Progenitor cell of endocrine pancreas (in vitro differentiated cells): ENCODE measurements at regions not wholly inside any gene's neighbourhood (a gene's known extent, or its start where the extent isn't known, plus 50 kb on each side); places are given as distances from the start of the nearest gene placed in this dataset.

Experiments used
- DNase-seq: peaks from one replicate; pipeline ENCODE4 v3.0.0; 2021; ENCODE audit warnings: low spot score; ENCODE audit not compliant: unreplicated experiment
- H3K27ac Mint-ChIP-seq: 2 replicates; pipeline ENCODE4 v1.8.0; 2021; ENCODE audit warnings: mild to moderate bottlenecking, moderate library complexity, mixed read lengths
- H3K27me3 Mint-ChIP-seq: 2 replicates; pipeline ENCODE4 v1.8.0; 2021; ENCODE audit warnings: mixed read lengths
- H3K36me3 Mint-ChIP-seq: 2 replicates; pipeline ENCODE4 v1.8.0; 2022; ENCODE audit warnings: mixed read lengths; ENCODE audit not compliant: insufficient read depth
- H3K4me1 Mint-ChIP-seq: 2 replicates; pipeline ENCODE4 v1.8.0; 2021; ENCODE audit warnings: low read depth, mixed read lengths
- H3K4me3 Mint-ChIP-seq: 2 replicates; pipeline ENCODE4 v1.8.0; 2021; ENCODE audit warnings: low read depth, mild to moderate bottlenecking, moderate library complexity, mixed read lengths
- H3K9me3 Mint-ChIP-seq: 2 replicates; pipeline ENCODE4 v1.8.0; 2021; ENCODE audit warnings: low read depth, mixed read lengths
- CTCF ChIP-seq: fragments of 200-600 bp; sonication (generic); IDR thresholded peaks from one replicate; pipeline ENCODE4 v1.5.0; 2021; ENCODE audit warnings: antibody characterized with exemption, mild to moderate bottlenecking; ENCODE audit not compliant: unreplicated experiment

DNA sequence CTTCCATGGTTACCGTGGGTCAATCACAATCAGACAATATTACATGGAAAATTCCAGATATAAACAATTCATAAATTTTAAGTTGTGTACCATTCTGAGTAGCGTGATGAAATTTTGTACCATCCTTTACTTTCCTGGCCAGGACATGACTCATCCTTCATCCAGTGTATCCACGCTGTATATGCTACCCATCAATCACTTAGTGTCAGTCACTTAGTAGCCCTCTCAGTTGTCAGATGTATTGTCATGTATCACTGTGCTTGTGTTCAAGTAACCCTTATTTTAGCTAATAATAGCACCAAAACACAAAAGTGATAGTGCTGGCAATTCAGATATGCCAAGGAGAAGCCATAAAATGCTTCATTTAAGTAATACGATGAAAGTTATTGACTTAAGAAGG lies 282.6 kb downstream of the CPS1 start:
- Mint-ChIP-seq H3K27me3 (no peaks in the 10 kb centered on the region), H3K27ac (no peak overlapping the region), H3K4me1 (no peaks in the 10 kb centered on the region), H3K36me3 (no peaks in the 10 kb centered on the region), H3K4me3 (no peak overlapping the region), H3K9me3 (no peaks in the 10 kb centered on the region)
- DNase-seq: no peak
- TF ChIP-seq CTCF: no peak

DNA sequence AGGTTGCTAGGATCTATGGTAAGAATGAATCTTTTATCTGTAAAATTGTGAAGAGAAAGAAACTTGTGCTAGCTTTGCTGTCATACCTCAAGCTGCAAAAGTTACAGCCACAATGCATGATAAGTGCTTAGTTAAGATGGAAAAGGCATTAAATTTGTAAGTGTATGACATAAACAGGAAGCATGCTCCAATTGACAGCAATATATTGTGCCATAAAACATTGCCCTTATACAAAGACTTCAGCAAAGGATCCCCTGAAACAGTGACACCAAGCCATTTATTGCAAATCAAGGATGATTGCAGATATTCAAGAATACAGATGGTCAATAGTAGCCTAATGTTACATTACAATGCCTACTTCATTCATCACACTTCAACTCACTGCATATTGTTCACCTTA lies 283.1 kb downstream of the CPS1 start:
- Mint-ChIP-seq H3K27ac (no peak overlapping the region), H3K36me3 (no peaks in the 10 kb centered on the region), H3K4me3 (no peak overlapping the region), H3K27me3 (no peaks in the 10 kb centered on the region), H3K4me1 (no peaks in the 10 kb centered on the region), H3K9me3 (no peaks in the 10 kb centered on the region)
- no peak for TF ChIP-seq CTCF
- DNase-seq: no peak

DNA sequence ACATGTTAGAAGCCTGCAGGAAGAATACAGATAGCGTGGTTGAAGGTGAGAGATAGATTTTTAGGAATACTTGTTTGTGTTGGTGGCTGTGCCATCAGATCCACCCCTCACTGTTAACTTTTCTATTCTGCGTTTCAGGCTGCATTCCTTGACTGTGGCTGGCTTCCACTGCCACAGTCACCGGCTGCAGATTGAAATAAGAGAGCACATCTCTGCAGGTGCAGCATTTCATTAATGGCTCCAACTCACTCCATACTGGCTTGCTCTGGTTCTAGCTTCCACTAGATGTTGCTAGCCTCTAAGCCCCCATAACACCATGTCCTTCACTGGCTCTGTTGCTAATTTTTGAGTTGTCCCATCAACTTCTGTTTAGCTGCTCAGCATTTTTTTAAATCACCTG lies 286.5 kb downstream of the CPS1 start:
- Mint-ChIP-seq H3K27me3 (no peaks in the 10 kb centered on the region), H3K9me3 (peaks cover 4% of the 10 kb centered on the region), H3K4me1 (peaks cover 4% of the 10 kb centered on the region), H3K4me3 (no peak overlapping the region), H3K27ac (no peak overlapping the region), H3K36me3 (no peaks in the 10 kb centered on the region)
- no peak for TF ChIP-seq CTCF
- DNase-seq: no peak

GRCh38 chr2:210844016-210844415 lies 287.6 kb downstream of the CPS1 start:
- DNase-seq: no peak
- Mint-ChIP-seq H3K4me3 (no peak overlapping the region), H3K36me3 (no peaks in the 10 kb centered on the region), H3K27ac (no peak overlapping the region), H3K4me1 (peaks cover 4% of the 10 kb centered on the region), H3K27me3 (no peaks in the 10 kb centered on the region), H3K9me3 (peaks cover 4% of the 10 kb centered on the region)
- no peak for TF ChIP-seq CTCF

DNA sequence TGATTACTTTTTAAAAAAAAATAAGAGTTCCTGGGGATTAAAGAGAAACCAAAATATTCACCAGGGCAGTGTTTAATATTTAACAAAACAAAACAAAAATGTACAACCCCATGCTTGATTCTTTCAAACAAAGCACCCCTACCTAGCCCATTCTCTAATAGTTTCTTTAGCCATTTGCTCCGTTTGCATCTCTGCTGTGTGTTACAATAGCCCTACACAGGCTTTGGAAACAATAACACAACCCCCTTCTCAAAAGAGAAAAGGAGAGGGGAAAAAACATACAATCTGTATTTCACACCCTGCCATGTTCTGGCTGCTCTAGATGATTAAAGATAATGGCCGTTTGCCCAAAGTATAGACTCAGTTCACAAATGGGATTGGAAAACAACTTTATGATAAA lies 302.9 kb downstream of the CPS1 start:
- TF ChIP-seq CTCF: no peak
- no peaks in the 10 kb centered on the region for H3K27me3 Mint-ChIP-seq
- no peaks in the 10 kb centered on the region for H3K9me3 Mint-ChIP-seq
- no peak overlapping the region for H3K27ac Mint-ChIP-seq
- H3K4me1 Mint-ChIP-seq: peaks cover 2% of the 10 kb centered on the region
- no peak overlapping the region for H3K4me3 Mint-ChIP-seq
- H3K36me3 Mint-ChIP-seq: no peaks in the 10 kb centered on the region
- no peak for DNase-seq

GRCh38 chr2:210860276-210860675 lies 303.9 kb downstream of the CPS1 start:
- no peak overlapping the region for H3K4me3 Mint-ChIP-seq
- DNase-seq: no peak
- H3K27ac Mint-ChIP-seq: no peak overlapping the region
- peaks cover 2% of the 10 kb centered on the region for H3K4me1 Mint-ChIP-seq
- no peak for TF ChIP-seq CTCF
- H3K36me3 Mint-ChIP-seq: no peaks in the 10 kb centered on the region
- no peaks in the 10 kb centered on the region for H3K27me3 Mint-ChIP-seq
- no peaks in the 10 kb centered on the region for H3K9me3 Mint-ChIP-seq
